HCT116 (cell line): ENCODE measurements at regions not wholly inside any gene's neighbourhood (a gene's known extent, or its start where the extent isn't known, plus 50 kb on each side); places are given as distances from the start of the nearest gene placed in this dataset.

Experiments used
- ATAC-seq: fragments of 200-7000 bp; cut with Tn5 transposase; 2 replicates; pipeline ENCODE4 v1.9.1; 2020; ENCODE audit warnings: mild to moderate bottlenecking, moderate library complexity
- BruUV-seq: library from RNA; stranded (reverse); fragments of 400-500 nt; replicated peaks from 2 replicates; lab custom pipeline; 2021; lab: Mats Ljungman, UMichigan
- CTCF ChIA-PET: fragments of 300-600 bp; sonication (Branson Sonifier 250); formaldehyde crosslinking; loops from one replicate; lab custom pipeline; 2021; ENCODE audit warnings: antibody characterized with exemption; lab: Charles Lee
- POLR2A ChIA-PET: fragments of 300-600, 350-600 bp; sonication (Branson Sonifier 250); formaldehyde crosslinking; loops from one replicate; lab custom pipeline; 2021; ENCODE audit warnings: antibody characterized with exemption; lab: Charles Lee
- RAD21 ChIA-PET, 2 experiments: fragments of 300-600 bp; sonication (Branson Sonifier 250); formaldehyde crosslinking; loops; one replicate each; lab custom pipeline; 2023; ENCODE audit warnings: low total read pairs in 2 of 2; ENCODE audit not compliant: uncharacterized antibody in 2 of 2, unreplicated experiment in 2 of 2, low non-redundant PET in 1 of 2; lab: Charles Lee
- DNase-seq: peaks from one replicate; pipeline ENCODE4 v3.0.0-alpha.2; 2010; ENCODE audit warnings: low read depth, low spot score
- H2AFZ ChIP-seq: fragments of 200-600 bp; shearing (Covaris generic), sonication (generic); 2 replicates; pipeline ENCODE4 v1.6.1; 2017; ENCODE audit warnings: low read depth, mixed run types, mixed read lengths, antibody characterized with exemption, low read length; ENCODE audit not compliant: poor library complexity, severe bottlenecking
- H3K27ac ChIP-seq: 2 replicates; pipeline ENCODE4 v1.5.1; 2012; ENCODE audit warnings: low read depth, low read length
- H3K27me3 ChIP-seq: fragments of 200-600 bp; sonication (generic); 2 replicates; pipeline ENCODE4 v1.6.1; 2016; ENCODE audit warnings: mixed run types, low read length, mixed read lengths; ENCODE audit not compliant: insufficient read depth
- H3K36me3 ChIP-seq, 2 experiments: fragments of 200-500 bp in 1 of 2; fragments of 200-600 bp in 1 of 2; sonication (Bioruptor generic) in 1 of 2; sonication (generic) in 1 of 2; 2 replicates each; pipeline versions ENCODE4 v1.5.1 to v1.6.1; 2014 to 2016; ENCODE audit warnings: low read length in 2 of 2, inconsistent platforms in 1 of 2, mixed read lengths in 1 of 2, mixed run types in 1 of 2; ENCODE audit not compliant: insufficient read depth in 2 of 2, control insufficient read depth in 1 of 2
- H3K4me1 ChIP-seq, 2 experiments: fragments of 200-600 bp in 1 of 2; sonication (generic) in 1 of 2; 2 replicates each; pipeline versions ENCODE4 v1.5.1 to v1.6.1; 2012 to 2017; ENCODE audit warnings: low read length in 2 of 2, inconsistent platforms in 1 of 2, mild to moderate bottlenecking in 1 of 2, mixed read lengths in 1 of 2, mixed run types in 1 of 2, moderate library complexity in 1 of 2; ENCODE audit not compliant: insufficient read depth in 2 of 2, control insufficient read depth in 1 of 2
- H3K4me2 ChIP-seq: fragments of 200-600 bp; sonication (generic); 2 replicates; pipeline ENCODE4 v1.6.1; 2017; ENCODE audit warnings: mixed run types, low read length, mixed read lengths
- H3K4me3 ChIP-seq, 2 experiments: fragments of 200-600 bp in 1 of 2; sonication (generic) in 1 of 2; replicated peaks in 1 of 2; 2 replicates each; pipeline ENCODE4 v1.5.1; 2011 to 2016; ENCODE audit warnings: low read length in 2 of 2, control low read depth in 1 of 2, low read depth in 1 of 2, mild to moderate bottlenecking in 1 of 2, mixed read lengths in 1 of 2, mixed run types in 1 of 2
- H3K79me2 ChIP-seq: fragments of 200-600 bp; sonication (generic); 2 replicates; pipeline ENCODE4 v1.6.1; 2017; ENCODE audit warnings: mild to moderate bottlenecking, mixed run types, low read length, moderate library complexity, mixed read lengths; ENCODE audit not compliant: insufficient read depth
- H3K9ac ChIP-seq: fragments of 200-600 bp; sonication (generic); 2 replicates; pipeline ENCODE4 v1.6.1; 2016; ENCODE audit warnings: low read length, mixed read lengths
- H3K9me2 ChIP-seq: fragments of 200-600 bp; sonication (generic), shearing (Covaris generic); 2 replicates; pipeline ENCODE4 v1.6.1; 2017; ENCODE audit warnings: mixed run types, mild to moderate bottlenecking, moderate library complexity; ENCODE audit not compliant: insufficient read depth
- H3K9me3 ChIP-seq, 2 experiments: fragments of 200-500 bp in 1 of 2; fragments of 200-600 bp in 1 of 2; sonication (Bioruptor generic) in 1 of 2; sonication (generic) in 1 of 2; 2 replicates each; pipeline ENCODE4 v1.6.1; 2014 to 2017; ENCODE audit warnings: low read length in 2 of 2, mixed read lengths in 2 of 2, inconsistent platforms in 1 of 2, low read depth in 1 of 2, mild to moderate bottlenecking in 1 of 2, mixed run types in 1 of 2, moderate library complexity in 1 of 2; ENCODE audit not compliant: control insufficient read depth in 1 of 2, insufficient read depth in 1 of 2
- H4K20me1 ChIP-seq: fragments of 200-600 bp; sonication (generic), shearing (Covaris generic); 2 replicates; pipeline ENCODE4 v1.6.1; 2017; ENCODE audit warnings: mixed run types, mild to moderate bottlenecking, moderate library complexity; ENCODE audit not compliant: insufficient read depth
- ATF3 ChIP-seq: IDR thresholded peaks from 2 replicates; pipeline ENCODE4 v1.6.1; 2012
- CEBPB ChIP-seq: IDR thresholded peaks from 2 replicates; pipeline ENCODE4 v1.6.1; 2012; ENCODE audit warnings: low read depth
- EGR1 ChIP-seq: IDR thresholded peaks from 2 replicates; pipeline ENCODE4 v1.6.1; 2012; ENCODE audit warnings: low read depth
- ELF1 ChIP-seq: IDR thresholded peaks from 2 replicates; pipeline ENCODE4 v1.6.1; 2012; ENCODE audit warnings: low read depth, borderline replicate concordance
- EZH2phosphoT487 ChIP-seq: fragments of 200-600 bp; IDR thresholded peaks from 2 replicates; pipeline ENCODE4 v1.6.1; 2018; ENCODE audit warnings: antibody characterized with exemption, borderline replicate concordance
- FOSL1 ChIP-seq: IDR thresholded peaks from 2 replicates; pipeline ENCODE4 v1.6.1; 2012; ENCODE audit warnings: low read depth
- MAX ChIP-seq: IDR thresholded peaks from 2 replicates; pipeline ENCODE4 v1.6.1; 2012
- POLR2AphosphoS5 ChIP-seq: IDR thresholded peaks from 2 replicates; pipeline ENCODE4 v1.6.1; 2011; ENCODE audit warnings: mild to moderate bottlenecking, low read depth, low read length, moderate library complexity
- RAD21 ChIP-seq: IDR thresholded peaks from 2 replicates; pipeline ENCODE4 v1.6.1; 2012; ENCODE audit warnings: low read depth, mild to moderate bottlenecking
- REST ChIP-seq: IDR thresholded peaks from 2 replicates; pipeline ENCODE4 v1.6.1; 2012; ENCODE audit warnings: low read depth
- SRF ChIP-seq: IDR thresholded peaks from 2 replicates; pipeline ENCODE4 v1.6.1; 2012; ENCODE audit warnings: low read depth
- TCF7L2 ChIP-seq: IDR thresholded peaks from 2 replicates; pipeline ENCODE4 v1.7.0; 2011; ENCODE audit warnings: borderline replicate concordance, inconsistent platforms; ENCODE audit not compliant: insufficient read depth, insufficient read length; ENCODE audit errors: extremely low read depth
- YY1 ChIP-seq: IDR thresholded peaks from 2 replicates; pipeline ENCODE4 v1.6.1; 2011; ENCODE audit warnings: low read length, low read depth, moderate library complexity, mild to moderate bottlenecking; ENCODE audit not compliant: insufficient replicate concordance; ENCODE audit errors: extremely low read depth
- ZBTB33 ChIP-seq: IDR thresholded peaks from 2 replicates; pipeline ENCODE4 v1.6.1; 2011; ENCODE audit warnings: mild to moderate bottlenecking, low read length, moderate library complexity; ENCODE audit not compliant: insufficient replicate concordance; ENCODE audit errors: extremely low read depth
- ZFX ChIP-seq: fragments of 450-650 bp; IDR thresholded peaks from 2 replicates; pipeline ENCODE4 v1.6.1; 2017
- ZNF274 ChIP-seq: fragments of 200-500 bp; sonication (Bioruptor generic); IDR thresholded peaks from 2 replicates; pipeline ENCODE4 v1.6.1; 2014; ENCODE audit warnings: mild to moderate bottlenecking, low read depth, low read length, inconsistent platforms
- intact Hi-C: fragments of 100-400 bp; cut with micrococcal nuclease; formaldehyde crosslinking; loops from 2 replicates; pipeline ENCODE4 v1.10.0; 2022

- no peak overlapping the region for H3K27ac ChIP-seq
- peaks cover 3 to 9% of the 10 kb centered on the region in 2 experiments; a peak in 2 of 4 replicates for H3K9me3 ChIP-seq
- no peak overlapping the region for H2AFZ ChIP-seq
- no peaks in the 10 kb centered on the region for H3K79me2 ChIP-seq
- no peaks in the 10 kb centered on the region for H3K27me3 ChIP-seq
- no peaks in the 10 kb centered on the region for H3K9me2 ChIP-seq
- H4K20me1 ChIP-seq, result no peaks in the 10 kb centered on the region
- no peaks in the 10 kb centered on the region for H3K4me1 ChIP-seq
- TF ChIP-seq EGR1 (no peak), ATF3 (no peak), SRF (no peak), POLR2AphosphoS5 (no peak), REST (no peak), YY1 (no peak), TCF7L2 (no peak), ZFX (no peak), CEBPB (no peak), ELF1 (no peak), ZNF274 (no peak), ZBTB33 (no peak), FOSL1 (no peak), MAX (no peak), EZH2phosphoT487 (no peak), RAD21 (no peak)
- ChIA-PET POLR2A (no interaction called here), RAD21 (no interaction called here), CTCF (no interaction called here)
- intact Hi-C loops, result no loop called here
- ATAC-seq (no peak), DNase-seq (no peak)
- no peaks in the 10 kb centered on the region for H3K36me3 ChIP-seq
- no peak overlapping the region for H3K9ac ChIP-seq
- no peak overlapping the region for H3K4me3 ChIP-seq
- H3K4me2 ChIP-seq, result no peak overlapping the region
- BruUV-seq, result no TSS peak
These were observed 951.9 kb downstream of the TSN start for GRCh38 chr2:122707224-122707824.
